ENCODE measurements at regions not wholly inside any gene's neighbourhood (a gene's known extent, or its start where the extent isn't known, plus 50 kb on each side); places are given as distances from the start of the nearest gene placed in this dataset.

DNA sequence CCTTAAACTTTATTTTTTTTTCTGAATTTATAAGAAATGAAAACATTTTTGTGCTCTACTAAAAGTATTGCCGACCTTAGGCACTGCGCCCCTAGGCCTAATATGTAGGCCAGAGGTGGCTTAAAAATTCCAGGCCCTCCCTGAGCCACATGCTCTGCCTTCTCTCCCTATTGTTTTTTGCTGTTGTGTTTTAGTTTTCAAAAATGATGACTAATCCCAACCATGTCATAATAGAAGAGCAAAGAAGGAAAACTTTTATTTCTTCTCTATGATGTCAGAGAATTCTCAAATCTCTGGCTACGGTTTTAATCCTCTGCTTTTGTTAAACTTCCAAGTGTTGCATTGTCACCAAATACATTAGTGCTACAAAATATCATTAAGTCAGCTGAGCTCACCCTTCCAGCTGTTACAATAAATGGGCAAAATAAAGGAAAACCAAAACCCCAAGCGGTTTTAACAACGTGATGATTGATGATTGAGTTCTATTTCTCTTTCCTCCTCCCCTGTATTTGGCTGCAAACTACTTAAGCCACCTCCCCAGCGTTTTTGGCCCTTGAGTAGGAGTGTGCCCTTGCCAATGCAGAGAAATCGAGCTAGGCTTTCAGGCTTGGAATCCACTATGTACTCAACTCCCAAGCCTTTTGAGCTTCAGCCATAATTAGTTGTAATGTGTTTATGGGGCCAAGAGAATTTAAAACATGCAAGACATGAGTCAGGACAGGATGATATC lies 163.5 kb upstream of the POU3F3 start:
- Mint-ChIP-seq H3K27me3 (ENCODE audit: insufficient read depth, unreplicated experiment) (peaks cover 17% of the 10 kb centered on the region), H3K4me3 (ENCODE audit: unreplicated experiment) (no peak overlapping the region), H3K4me1 (ENCODE audit: insufficient read depth, unreplicated experiment) (peaks cover 7% of the 10 kb centered on the region), H3K36me3 (ENCODE audit: insufficient read depth, unreplicated experiment) (no peaks in the 10 kb centered on the region), H3K27ac (ENCODE audit: low read depth, unreplicated experiment) (no peak overlapping the region), H3K9me3 (ENCODE audit: unreplicated experiment) (no peaks in the 10 kb centered on the region)
- intact Hi-C loops (cut with micrococcal nuclease): no loop called here
- POLR2A ChIA-PET: no interaction called here
- BruUV-seq (replicated peaks): no TSS peak
- no peak for DNase-seq (ENCODE audit: unreplicated experiment)
- CTCF ChIA-PET: interaction anchor here (0.6 kb wide), 1 partner anchor 205 kb away, joined by 3 read pairs; no protein-coding TSS in a partner anchor
- TF ChIP-seq, protein P1, sequence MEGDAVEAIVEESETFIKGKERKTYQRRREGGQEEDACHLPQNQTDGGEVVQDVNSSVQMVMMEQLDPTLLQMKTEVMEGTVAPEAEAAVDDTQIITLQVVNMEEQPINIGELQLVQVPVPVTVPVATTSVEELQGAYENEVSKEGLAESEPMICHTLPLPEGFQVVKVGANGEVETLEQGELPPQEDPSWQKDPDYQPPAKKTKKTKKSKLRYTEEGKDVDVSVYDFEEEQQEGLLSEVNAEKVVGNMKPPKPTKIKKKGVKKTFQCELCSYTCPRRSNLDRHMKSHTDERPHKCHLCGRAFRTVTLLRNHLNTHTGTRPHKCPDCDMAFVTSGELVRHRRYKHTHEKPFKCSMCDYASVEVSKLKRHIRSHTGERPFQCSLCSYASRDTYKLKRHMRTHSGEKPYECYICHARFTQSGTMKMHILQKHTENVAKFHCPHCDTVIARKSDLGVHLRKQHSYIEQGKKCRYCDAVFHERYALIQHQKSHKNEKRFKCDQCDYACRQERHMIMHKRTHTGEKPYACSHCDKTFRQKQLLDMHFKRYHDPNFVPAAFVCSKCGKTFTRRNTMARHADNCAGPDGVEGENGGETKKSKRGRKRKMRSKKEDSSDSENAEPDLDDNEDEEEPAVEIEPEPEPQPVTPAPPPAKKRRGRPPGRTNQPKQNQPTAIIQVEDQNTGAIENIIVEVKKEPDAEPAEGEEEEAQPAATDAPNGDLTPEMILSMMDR (IDR thresholded peaks at IDR 0.05; ENCODE audit: unreplicated experiment): no peak

DNA sequence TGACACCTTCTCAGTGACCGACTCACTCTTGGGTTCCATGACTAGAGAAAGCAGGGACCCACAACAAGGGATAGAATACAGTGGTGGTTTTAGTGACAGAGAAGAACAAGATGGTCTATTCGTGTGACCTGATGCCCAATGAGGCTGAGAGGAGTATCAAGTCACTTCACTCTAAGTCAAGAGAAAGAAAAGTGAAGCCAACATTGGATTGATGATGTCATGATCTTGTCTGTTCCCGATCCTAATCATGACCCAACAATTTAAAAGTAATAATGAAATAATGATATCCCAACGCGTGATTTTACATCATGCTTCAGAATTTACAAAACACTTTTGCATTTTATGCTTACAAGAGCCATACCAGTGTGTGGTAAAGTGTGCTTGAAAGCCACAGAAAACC lies 155.6 kb upstream of the POU3F3 start:
- no TSS peak for BruUV-seq (replicated peaks)
- no peaks in the 10 kb centered on the region for H3K9me3 Mint-ChIP-seq (ENCODE audit: unreplicated experiment)
- DNase-seq (ENCODE audit: unreplicated experiment): no peak
- TF ChIP-seq, protein P1 (IDR thresholded peaks at IDR 0.05; ENCODE audit: unreplicated experiment): no peak
- CTCF ChIA-PET: interaction anchor here (0.7 kb wide), 2 partner anchors 20 to 1489 kb away, joined by 3 to 5 read pairs; no protein-coding TSS in a partner anchor
- intact Hi-C loops (cut with micrococcal nuclease): no loop called here
- H3K4me3 Mint-ChIP-seq (ENCODE audit: unreplicated experiment): no peak overlapping the region
- H3K4me1 Mint-ChIP-seq (ENCODE audit: insufficient read depth, unreplicated experiment): peaks cover 1% of the 10 kb centered on the region
- no peaks in the 10 kb centered on the region for H3K36me3 Mint-ChIP-seq (ENCODE audit: insufficient read depth, unreplicated experiment)
- H3K27me3 Mint-ChIP-seq (ENCODE audit: insufficient read depth, unreplicated experiment): peaks cover 65% of the 10 kb centered on the region
- H3K27ac Mint-ChIP-seq (ENCODE audit: low read depth, unreplicated experiment): no peak overlapping the region
- POLR2A ChIA-PET: no interaction called here

DNA sequence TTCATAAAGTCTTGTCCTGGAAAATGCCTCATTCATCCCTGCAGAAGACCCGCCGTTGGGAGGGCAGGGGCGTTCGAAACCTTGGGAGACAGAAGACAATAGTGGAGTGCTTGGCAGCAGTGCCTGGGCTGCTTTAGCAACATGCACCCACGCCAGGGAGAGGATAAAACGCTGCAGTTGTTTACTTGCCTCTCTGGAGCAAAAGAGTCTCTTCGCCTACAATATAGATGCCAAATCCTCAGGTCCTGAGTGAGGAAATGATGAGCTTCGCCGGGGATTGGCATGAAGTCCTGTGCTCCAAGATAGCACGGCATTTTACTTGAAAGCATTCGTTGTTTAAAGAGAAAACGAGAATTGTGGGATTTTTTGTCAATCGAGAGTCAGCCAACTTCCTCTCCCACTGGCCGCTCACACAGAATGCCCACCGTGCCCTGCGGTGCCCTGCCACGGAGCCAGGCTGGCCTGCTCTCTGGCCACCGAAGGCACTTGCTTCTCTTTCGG lies 152.5 kb upstream of the POU3F3 start:
- intact Hi-C loops (cut with micrococcal nuclease): no loop called here
- peaks cover 8% of the 10 kb centered on the region for H3K4me1 Mint-ChIP-seq (ENCODE audit: insufficient read depth, unreplicated experiment)
- peaks cover 82% of the 10 kb centered on the region for H3K27me3 Mint-ChIP-seq (ENCODE audit: insufficient read depth, unreplicated experiment)
- H3K36me3 Mint-ChIP-seq (ENCODE audit: insufficient read depth, unreplicated experiment): no peaks in the 10 kb centered on the region
- H3K4me3 Mint-ChIP-seq (ENCODE audit: unreplicated experiment): no peak overlapping the region
- ChIA-PET POLR2A (interaction anchor here (1.2 kb wide), 1 partner anchor 14 kb away, joined by 3 read pairs; no protein-coding TSS in a partner anchor), CTCF (interaction anchor here (0.6 kb wide), 1 partner anchor 18 kb away, joined by 3 read pairs; no protein-coding TSS in a partner anchor)
- TF ChIP-seq, protein P1 (IDR thresholded peaks at IDR 0.05; ENCODE audit: unreplicated experiment): no peak
- H3K9me3 Mint-ChIP-seq (ENCODE audit: unreplicated experiment): no peaks in the 10 kb centered on the region
- DNase-seq (ENCODE audit: unreplicated experiment): no peak
- BruUV-seq (replicated peaks): no TSS peak
- H3K27ac Mint-ChIP-seq (ENCODE audit: low read depth, unreplicated experiment): no peak overlapping the region

DNA sequence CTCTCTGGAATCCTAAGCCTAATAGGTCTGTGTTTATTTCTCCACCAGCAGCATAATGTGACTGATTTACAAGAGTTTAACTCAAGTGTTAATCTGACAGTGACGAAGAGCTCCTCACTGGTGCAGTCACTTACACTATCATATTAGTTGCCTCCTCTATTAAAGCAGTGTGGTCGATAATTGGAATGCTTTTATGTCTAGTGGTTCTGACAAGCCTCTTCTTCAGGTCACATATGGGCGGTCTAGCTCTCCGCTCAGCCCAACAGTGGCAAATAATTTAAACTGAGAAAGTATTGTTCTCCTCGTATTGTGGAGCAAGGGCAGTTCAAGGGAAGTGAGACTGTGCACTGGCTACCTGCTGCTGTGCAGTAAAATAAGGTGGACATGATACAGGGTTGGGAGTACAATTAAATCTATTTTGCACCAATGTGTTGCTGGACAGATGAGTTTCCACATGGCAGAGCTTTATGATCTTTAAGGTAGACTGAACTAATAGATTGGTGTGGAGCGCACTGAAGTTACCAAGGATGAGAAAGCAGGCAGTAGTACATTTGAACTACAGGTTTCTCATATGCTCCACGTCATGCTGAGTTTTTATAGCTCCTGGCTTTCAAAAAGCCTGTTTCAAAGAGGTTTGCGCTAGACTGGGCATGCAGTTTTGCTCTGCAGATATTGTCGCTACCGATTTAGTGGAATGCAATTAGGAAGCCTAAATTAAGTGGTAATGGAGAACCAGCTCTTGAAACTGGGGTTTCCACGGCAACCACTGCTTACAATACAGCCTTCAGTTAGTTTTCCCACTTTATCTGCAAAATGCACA lies 151.7 kb upstream of the POU3F3 start:
- peaks cover 8% of the 10 kb centered on the region for H3K4me1 Mint-ChIP-seq (ENCODE audit: insufficient read depth, unreplicated experiment)
- H3K27ac Mint-ChIP-seq (ENCODE audit: low read depth, unreplicated experiment): no peak overlapping the region
- ChIA-PET CTCF (interaction anchor here (0.6 to 1.3 kb wide), 3 partner anchors 12 to 19 kb away, joined by 3 to 4 read pairs (median 4); no protein-coding TSS in a partner anchor), POLR2A (interaction anchor here (1.2 kb wide), 1 partner anchor 14 kb away, joined by 3 read pairs; no protein-coding TSS in a partner anchor)
- H3K9me3 Mint-ChIP-seq (ENCODE audit: unreplicated experiment): no peaks in the 10 kb centered on the region
- no peaks in the 10 kb centered on the region for H3K36me3 Mint-ChIP-seq (ENCODE audit: insufficient read depth, unreplicated experiment)
- intact Hi-C loops (cut with micrococcal nuclease): no loop called here
- BruUV-seq (replicated peaks): no TSS peak
- H3K4me3 Mint-ChIP-seq (ENCODE audit: unreplicated experiment): no peak overlapping the region
- no peak for DNase-seq (ENCODE audit: unreplicated experiment)
- peaks cover 75% of the 10 kb centered on the region for H3K27me3 Mint-ChIP-seq (ENCODE audit: insufficient read depth, unreplicated experiment)
- TF ChIP-seq, protein P1 (IDR thresholded peaks at IDR 0.05; ENCODE audit: unreplicated experiment): no peak
